SIG-M5 (cell line): ENCODE measurements at regions not wholly inside any gene's neighbourhood (a gene's known extent, or its start where the extent isn't known, plus 50 kb on each side); places are given as distances from the start of the nearest gene placed in this dataset.

Experiments
- DNase-seq: peaks from one replicate; lab custom pipeline; 2025; lab: John Stamatoyannopoulos, UW

GRCh38 chr12:91241756-91242155, 59.1 kb upstream of the DCN start:
- DNase-seq = no peak

- no peak for DNase-seq
Measured at GRCh38 chr12:91240386-91241095, 57.9 kb upstream of the DCN start.

GRCh38 chr12:91239481-91239880, 56.9 kb upstream of the DCN start:
- no peak for DNase-seq
